ENCODE measurements at regions not wholly inside any gene's neighbourhood (a gene's known extent, or its start where the extent isn't known, plus 50 kb on each side); places are given as distances from the start of the nearest gene placed in this dataset.
"Not testable (repeated sequence)": the region's sequence is repeated elsewhere in the genome, so short reads cannot be mapped to it uniquely, and the experiment has no call there.

DNA sequence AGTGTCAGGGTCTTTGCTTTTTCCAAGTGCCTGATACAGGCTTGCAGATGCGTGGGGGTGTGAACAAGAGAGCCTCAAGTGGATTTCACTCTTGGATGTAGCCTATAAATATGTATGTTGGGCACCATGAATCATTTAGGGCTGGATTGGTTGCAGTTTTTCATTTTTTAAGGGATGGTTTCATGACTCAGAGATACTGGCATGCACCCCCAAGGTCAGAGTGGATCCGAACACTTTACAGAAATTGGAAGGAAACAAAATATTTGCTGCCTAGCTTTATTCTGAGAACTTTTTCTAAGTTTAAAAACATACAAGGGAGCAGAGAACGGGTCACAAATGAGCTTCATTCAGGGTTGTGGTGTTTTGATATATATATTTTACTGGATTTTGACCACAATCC lies 436.8 kb upstream of the ERCC4 start:
- no peak for DNase-seq

DNA sequence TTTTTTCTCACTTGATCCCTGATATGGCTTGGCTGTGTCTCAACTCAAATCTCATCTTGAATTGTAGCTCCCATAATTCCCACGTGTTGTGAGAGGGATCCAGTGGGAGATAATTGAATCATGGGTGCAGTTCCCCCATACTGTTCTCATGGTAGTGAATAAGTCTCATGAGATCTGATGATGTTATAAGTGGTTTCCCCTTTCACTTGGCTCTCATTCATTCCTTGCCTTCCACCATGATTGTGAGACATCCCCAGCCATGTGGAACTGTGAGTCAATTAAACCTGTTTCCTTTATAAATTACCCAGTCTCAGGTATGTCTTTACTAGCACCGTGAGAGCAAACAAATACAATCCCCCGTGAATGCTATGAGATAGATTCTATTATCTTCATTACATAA lies 430.5 kb upstream of the ERCC4 start:
- DNase-seq: not testable (repeated sequence)

GRCh38 chr16:13492046-13492445 lies 427.9 kb upstream of the ERCC4 start:
- DNase-seq: no peak

DNA sequence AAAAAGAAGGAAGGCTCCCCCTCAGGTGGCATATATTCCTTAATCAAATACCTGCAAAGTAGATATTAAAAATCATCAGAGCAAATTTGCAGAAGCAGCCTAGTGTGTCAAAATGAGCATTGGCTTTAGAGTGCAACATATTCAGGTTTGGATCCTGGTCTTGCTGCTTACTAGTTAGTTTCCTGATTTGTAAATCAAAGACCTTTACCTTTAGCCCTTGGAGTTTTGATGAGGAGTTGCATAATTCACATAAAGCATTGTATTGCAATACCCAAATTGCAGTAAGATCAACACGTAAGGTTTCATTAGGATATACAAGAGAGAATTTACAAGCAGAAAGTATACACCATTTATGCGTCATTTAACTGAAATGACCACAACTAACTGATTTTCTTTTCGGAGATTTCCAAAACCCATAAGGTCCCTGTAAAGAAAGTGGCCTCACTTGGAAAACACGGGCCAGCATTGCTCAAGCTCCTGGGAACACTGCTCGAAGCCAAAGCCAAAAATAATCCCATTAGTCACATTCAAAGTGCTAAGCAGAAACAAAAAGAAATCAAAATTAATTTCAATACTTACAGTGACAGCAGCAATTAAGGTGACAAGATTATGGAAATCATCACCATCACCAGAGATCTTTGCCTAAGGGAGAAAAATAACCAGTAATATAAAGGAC lies 415.9 kb upstream of the ERCC4 start:
- DNase-seq: no peak

GRCh38 chr16:13507530-13507929 lies 412.4 kb upstream of the ERCC4 start:
- no peak for DNase-seq

DNA sequence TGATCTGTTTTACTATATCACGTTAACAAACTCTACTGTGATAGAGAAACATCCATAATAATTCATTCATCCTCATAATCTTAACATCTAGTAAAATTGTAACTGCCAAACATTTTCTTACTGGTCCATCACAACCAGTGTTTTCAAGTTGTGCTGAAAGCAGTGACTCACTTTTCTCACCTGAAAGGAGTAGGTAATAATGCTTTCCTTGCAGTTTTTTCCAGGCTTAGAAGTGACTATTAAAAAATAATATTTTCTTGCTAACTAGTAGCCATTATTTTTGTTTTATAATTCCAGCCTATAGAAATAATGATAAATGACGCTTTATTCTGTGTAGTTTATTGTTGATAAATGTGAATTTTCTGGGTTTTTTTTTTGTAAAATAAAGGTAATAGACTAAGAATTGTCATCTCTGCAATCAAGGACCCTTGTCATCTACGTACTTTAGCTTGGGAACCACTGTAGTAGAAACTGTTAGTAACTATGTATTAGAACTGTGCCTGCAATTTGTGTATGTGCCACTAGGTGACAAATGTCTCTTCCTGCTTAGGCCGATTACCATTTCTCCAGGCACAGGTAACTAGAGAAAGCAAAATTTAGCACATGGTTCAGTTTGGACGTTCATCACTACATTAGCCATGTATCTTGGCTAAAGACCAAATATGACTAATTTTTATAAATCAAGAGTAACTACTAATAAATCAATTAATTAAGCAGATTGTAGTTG lies 409.4 kb upstream of the ERCC4 start:
- DNase-seq: no peak

- DNase-seq: no peak
Observed at GRCh38 chr16:13517841-13518240, 402.1 kb upstream of the ERCC4 start.

DNA sequence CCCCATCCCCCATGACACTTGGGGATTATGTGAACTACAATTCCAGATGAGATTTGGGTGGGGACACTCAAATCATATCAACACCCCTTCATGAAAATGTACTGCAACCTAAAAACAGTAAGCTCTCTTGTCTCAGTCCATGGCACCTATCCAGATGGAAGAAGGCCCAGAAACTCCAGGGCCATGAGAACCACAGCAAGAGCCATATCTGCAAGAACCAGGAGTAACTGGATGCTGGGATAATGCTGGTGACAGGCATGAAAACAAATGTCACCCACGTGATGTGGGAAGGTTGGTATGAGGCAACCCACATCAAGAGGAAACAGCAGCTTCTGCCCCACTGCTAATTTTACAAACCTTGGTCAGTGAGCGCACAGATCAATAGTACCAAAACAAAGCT lies 400.1 kb upstream of the ERCC4 start:
- no peak for DNase-seq

DNA sequence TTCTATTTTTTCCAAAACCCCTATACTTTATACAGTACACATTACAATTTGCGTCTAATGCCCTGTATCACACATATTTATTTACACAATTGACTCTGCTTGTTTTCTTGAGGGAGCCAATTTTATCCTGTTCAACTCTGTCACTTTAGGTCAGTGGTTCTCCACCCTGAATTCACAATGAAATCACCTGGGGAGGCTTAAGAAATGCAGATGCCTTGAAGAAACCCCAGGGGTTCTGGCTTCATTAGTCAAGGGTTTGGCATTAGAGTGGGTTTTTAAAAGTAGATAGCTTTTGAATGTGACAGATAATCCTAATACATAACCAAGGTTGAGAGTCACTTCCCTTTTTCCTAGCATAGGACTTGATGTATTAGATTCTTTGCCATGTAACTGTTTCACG lies 398.6 kb upstream of the ERCC4 start:
- no peak for DNase-seq

- no peak for DNase-seq
Observed at GRCh38 chr16:13527332-13527731, 392.6 kb upstream of the ERCC4 start.

DNA sequence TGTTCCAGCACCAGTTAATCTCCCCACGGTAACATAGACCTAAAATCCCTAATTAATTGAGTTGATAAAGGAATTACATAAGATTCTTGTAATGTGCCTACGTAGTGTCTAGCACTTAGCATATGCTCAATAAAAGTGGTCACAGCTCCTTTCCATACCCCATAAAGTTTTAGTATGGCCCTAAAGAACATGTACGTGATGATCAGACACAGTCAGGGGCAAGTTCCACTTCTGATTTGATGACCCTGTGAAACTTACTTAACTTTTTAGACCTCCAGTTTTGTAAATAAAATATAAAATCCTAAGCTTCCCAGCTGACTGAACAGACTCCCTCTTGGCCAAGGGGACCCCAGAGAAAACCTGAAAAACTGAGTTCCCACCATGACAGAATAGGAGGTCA lies 391.3 kb upstream of the ERCC4 start:
- DNase-seq: no peak

DNA sequence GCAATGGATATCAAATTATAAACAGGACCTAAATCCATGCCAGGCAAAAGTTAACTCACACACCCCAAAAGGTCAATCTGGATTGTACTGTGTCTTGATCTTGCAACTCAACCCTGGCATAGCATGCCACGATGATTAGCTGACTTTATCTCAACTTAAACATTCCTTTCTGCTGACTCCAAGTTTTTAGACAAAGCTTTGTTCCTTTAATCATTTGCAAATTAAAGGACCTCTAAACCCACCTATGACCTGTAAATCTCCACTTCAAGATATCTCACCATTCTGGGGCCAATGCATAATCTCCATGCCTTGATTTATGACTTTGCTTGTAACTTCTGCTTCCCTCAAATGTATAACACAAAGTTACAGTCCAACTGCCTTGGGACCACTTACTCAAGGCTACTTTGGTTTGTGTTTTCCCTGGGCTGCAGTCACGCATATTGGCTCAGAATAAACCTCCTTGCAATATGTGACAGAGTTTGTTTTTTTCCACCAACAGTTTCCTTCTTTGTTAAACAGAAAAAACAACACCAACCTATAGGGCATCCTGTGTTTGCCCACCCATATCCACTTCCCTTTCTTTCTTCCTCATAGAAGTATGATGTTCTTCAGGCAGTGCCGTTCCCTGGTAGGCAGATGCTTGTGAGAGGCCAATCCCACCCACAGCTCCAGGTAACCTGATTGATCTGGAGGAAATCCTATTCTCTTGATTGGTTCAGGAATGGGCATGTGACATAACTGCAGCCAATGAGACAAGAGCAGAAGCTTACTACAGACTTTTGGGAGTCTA lies 390.6 kb upstream of the ERCC4 start:
- no peak for DNase-seq

DNA sequence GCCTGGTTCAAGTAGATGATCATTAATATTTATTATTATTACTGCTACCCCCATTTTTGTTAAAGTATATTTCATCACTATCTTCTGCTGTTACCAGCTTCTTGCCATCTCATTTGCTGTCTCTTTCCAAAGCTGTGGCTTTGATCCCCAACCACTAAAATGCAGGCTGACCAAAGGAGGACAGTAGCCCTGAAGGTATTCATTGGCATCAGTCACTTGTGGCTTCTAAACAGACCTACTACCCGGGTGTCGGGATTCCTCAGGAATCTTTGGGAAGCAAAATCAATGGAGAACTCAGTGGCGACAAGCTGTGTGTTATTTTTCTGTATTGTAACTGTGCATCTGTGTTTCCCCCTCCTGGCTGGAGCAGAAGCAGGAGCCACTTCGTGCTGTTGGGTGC lies 379.2 kb upstream of the ERCC4 start:
- no peak for DNase-seq

GRCh38 chr16:13542284-13542683 lies 377.7 kb upstream of the ERCC4 start:
- DNase-seq: no peak

DNA sequence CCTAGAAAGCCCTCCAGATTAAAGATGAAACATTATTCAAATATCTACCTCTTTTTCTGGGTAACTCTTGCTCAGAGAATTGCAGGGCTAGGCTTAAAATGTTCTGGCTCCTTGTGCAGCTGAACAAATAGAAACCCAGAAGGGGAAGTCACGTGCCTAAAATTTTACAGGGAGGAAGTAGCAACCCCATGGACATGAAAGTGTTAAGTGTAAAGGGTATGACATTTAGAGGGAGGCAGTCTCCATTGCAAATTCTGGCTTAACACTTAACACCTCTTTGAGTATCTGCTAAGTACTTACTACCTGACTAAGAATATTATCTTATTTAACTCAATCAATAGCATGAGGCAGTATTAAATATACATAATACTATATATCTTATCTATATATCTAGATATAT lies 376.1 kb upstream of the ERCC4 start:
- no peak for DNase-seq

GRCh38 chr16:13545271-13545670 lies 374.7 kb upstream of the ERCC4 start:
- no peak for DNase-seq

- no peak for DNase-seq
Observed at GRCh38 chr16:13550254-13550653, 369.7 kb upstream of the ERCC4 start.

GRCh38 chr16:13552062-13552959 lies 367.6 kb upstream of the ERCC4 start:
- no peak for DNase-seq

DNA sequence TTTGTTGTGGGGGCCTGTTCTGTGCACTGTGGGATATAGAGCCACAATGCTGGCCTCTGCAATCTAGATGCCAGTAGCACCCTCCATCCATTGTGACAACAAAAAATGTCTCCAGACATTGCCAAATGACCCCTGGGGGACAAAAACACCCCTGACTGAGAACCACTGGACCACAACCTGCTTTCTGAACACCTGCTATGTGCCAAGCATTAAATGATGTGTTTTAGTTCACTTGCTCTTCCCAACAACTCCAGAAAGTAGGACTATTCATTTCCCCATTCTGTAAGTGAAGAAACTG lies 367.0 kb upstream of the ERCC4 start:
- DNase-seq: no peak

DNA sequence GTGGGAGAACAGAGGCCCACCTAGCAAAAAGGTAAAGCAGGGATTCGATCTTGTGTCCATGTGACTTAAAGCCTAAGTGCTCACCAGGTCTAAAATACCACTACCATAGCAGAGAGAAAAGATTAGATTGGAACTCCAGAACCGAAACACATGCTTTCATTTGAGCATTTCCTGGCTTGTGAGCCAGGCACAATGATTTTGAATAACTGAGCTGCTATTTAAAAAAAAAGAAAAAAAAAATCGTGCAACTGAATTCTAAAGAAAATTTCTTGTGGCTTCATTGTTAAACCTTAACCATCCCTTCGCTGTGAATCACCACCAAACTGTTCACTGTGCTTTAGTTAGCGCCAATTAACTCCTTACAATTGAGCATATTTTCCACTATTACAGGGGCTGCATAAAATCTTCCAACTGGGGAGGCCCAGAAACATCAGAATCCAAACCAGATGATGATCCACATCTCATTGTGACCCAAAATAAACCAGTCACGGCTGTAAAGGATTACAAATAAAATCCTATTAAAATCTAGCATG lies 366.4 kb upstream of the ERCC4 start:
- no peak for DNase-seq

- DNase-seq: no peak
Observed at GRCh38 chr16:13554005-13554404, 365.9 kb upstream of the ERCC4 start.

- DNase-seq: no peak
Observed at GRCh38 chr16:13554643-13555042, 365.3 kb upstream of the ERCC4 start.

DNA sequence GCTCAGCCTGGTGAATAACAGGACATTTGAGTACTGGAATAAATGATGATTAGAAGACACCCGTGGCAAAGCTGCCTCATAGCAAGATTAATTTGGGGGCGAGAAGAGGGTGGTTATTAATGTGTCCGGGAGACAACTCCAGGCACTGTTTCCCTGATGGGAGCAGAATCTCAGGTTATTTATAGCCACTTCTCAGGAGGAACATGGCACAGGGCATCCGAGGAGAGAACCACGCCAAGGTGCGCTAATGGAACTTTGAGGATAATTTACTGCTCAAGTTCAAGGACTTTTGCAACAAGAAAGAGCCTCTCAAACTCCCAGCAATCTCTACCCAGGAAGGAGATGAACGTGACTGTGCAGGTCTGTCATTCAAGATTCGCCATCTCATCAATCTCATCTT lies 362.5 kb upstream of the ERCC4 start:
- DNase-seq: no peak

All from NCI-H748 treated with DMSO at 0.1 percent for 48 hours (cell line).